GM21825 (cell line): ENCODE measurements at regions not wholly inside any gene's neighbourhood (a gene's known extent, or its start where the extent isn't known, plus 50 kb on each side); places are given as distances from the start of the nearest gene placed in this dataset.

ENCODE experiments used
- ATAC-seq: cut with Tn5 transposase; IDR thresholded peaks from one replicate; pipeline ENCODE4 v1.9.1; 2021; ENCODE audit warnings: mild to moderate bottlenecking, moderate library complexity; ENCODE audit not compliant: unreplicated experiment

DNA sequence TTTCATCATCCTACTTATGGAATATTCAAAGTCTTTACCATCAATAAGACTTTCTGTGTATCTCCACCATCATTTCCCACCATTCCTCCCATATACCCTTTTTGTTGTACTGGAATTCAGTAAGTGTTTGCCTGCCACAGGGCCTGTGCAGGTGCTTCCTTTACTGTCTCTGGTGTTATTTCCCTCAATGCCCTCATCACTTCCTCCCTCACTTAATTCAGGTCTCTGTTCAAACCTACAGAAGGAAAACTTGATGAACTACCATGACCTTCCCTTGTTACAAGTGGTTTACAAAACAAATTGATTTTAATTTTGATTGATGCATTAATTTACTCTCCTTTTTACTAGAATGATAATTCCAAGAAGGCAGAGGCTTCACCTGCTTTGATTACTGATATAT is 159.5 kb upstream of the FAT4 start:
- ATAC-seq: no peak

DNA sequence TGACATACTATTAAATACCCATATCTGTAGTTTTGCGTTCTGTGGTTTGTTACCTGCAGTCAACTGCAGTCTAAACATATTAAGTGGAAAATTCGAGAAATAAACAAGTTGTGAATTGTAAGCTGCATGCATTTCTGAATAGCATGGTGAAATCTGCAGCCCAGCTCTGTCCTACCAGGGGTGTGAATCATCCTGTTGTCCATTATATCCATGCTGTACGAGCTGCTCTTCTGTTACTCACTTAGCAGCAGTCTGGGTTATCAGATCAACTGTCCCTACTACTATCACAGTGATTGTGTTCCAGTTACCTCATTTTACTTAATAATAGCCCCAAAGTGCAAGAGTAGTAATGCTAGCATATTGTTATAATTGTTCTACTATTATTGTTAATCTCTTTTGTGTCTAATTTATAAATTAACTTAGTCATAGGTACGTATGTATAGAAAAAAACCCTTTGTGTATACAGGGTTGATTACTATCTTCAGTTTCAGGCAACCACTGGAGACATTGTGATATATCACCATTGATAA is 173.7 kb upstream of the FAT4 start:
- no peak for ATAC-seq

DNA sequence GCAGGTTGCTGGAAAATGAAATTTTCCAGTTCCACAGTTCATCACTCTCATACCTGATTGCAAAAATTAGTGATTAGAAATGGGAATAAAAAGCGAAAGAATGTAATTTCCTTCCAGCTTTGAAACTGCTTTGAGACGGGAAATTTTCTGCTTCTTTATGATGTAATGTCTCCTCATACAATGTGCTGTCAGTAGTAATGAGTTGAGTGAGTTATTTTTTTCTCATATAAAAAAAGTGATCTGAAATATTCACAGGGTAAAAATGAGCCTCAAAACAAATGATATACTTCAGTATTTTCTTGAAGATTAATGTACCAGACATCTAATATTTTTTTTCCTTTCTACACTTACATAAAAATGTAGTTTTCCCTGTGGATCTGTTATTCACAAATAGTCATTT is 179.1 kb upstream of the FAT4 start:
- no peak for ATAC-seq

GRCh38 chr4:125132729-125133128 is 182.0 kb upstream of the FAT4 start:
- ATAC-seq: no peak

DNA sequence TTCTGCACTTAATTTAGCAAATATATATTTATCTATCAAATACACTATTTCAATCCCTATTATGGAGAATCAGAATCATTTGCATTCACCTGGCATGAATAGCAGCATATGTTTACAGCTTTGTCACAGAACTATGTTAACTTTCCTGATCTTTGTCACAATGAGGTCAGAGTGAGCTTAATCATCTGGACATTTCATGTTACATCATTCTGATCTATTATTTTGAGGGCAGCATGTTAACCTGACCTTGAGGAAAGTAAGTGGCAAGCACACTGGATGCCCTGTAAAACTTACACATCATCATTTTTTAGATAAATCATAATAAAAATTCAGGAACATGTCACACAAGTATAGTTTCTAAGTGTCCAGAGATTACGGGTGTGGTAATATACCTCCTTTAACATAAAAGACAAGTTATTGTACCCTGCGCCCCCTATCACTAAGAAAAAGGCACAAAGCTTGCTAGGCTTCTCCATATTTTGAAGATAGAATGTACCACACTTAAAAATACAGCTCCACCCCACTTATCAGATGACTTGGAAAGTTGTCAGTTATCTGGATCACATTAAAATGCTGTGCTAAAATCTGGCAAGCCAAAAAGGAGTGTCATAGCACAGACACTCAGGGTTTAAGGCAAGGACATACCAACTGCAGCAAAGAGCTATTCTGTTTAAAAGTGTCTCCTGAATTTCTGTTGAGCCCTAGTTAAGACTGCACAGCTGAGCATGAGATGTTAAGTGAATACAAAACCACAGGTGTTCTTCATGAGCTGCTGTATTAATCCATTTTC is 182.7 kb upstream of the FAT4 start:
- ATAC-seq: no peak

- ATAC-seq: no peak
Measured at GRCh38 chr4:125125276-125125675, 189.5 kb upstream of the FAT4 start.

GRCh38 chr4:125123570-125124109 is 191.1 kb upstream of the FAT4 start:
- ATAC-seq: no peak

- ATAC-seq: no peak
Measured at GRCh38 chr4:125121581-125121980, 193.2 kb upstream of the FAT4 start.

DNA sequence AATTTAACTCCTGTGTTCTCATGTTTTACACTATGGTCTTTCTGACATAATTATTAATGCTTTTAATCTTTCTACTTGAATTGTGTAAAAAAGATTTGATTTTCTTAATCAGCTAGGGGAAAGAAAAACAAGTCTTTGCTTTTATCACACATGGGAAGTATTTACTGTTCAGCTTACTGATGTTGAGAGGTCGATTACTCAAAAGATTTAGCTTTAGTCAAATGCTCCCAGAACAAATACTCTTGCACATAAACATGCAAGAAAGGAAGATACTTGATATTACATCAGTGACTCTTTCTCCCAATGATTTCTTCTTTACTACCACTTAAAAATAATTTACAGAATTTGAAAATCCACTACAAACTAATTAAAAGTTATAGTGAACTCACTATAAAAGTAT is 198.3 kb upstream of the FAT4 start:
- ATAC-seq: no peak

GRCh38 chr4:125115941-125116340 is 198.8 kb upstream of the FAT4 start:
- ATAC-seq: no peak

DNA sequence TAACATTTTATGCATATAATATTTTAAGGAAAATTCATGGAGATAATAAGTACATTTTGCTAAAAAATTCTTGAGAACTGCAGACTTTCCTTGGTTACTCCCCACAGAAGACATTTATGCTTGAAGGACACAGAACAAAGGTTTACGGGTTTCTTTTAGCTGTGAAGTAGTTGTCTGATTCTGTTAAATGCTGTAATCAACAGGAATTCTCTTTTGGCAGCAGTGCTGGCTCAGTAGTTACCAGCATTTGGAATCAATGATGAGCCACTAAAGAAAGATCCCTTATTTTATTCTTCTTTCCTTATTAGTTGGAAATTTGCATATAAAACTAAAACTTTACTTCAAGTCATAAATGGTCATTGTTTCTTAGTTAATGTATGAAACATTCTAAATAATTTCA is 199.3 kb upstream of the FAT4 start:
- no peak for ATAC-seq

GRCh38 chr4:125112536-125112935 is 202.2 kb upstream of the FAT4 start:
- no peak for ATAC-seq

DNA sequence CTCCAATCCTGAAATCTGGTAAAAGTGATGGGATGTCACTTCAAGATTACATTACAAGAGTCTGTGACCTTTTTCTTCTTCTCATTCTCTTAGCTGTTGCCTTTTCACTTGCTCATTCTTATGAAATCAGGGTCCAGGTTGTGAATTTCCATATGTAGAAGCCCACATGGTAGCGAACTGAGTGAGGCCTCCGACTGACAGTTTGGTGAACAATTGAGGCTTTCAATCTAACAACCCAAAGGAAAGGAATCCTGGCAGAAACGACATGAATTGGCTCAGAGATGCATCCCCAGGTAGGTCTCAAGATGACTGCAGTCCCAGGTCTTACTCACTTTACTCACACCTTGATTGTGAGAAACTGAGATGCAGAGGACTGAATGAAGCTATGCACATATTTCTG is 203.4 kb upstream of the FAT4 start:
- no peak for ATAC-seq

GRCh38 chr4:125105561-125105960 is 209.2 kb upstream of the FAT4 start:
- ATAC-seq: no peak

GRCh38 chr4:125104616-125105015 is 210.1 kb upstream of the FAT4 start:
- ATAC-seq: no peak

GRCh38 chr4:125101719-125102118 is 213.0 kb upstream of the FAT4 start:
- no peak for ATAC-seq

GRCh38 chr4:125097729-125098128 is 217.0 kb upstream of the FAT4 start:
- no peak for ATAC-seq

- ATAC-seq: no peak
Measured at GRCh38 chr4:125096662-125097061, 218.1 kb upstream of the FAT4 start.

- no peak for ATAC-seq
Measured at GRCh38 chr4:125091541-125091940, 223.2 kb upstream of the FAT4 start.

DNA sequence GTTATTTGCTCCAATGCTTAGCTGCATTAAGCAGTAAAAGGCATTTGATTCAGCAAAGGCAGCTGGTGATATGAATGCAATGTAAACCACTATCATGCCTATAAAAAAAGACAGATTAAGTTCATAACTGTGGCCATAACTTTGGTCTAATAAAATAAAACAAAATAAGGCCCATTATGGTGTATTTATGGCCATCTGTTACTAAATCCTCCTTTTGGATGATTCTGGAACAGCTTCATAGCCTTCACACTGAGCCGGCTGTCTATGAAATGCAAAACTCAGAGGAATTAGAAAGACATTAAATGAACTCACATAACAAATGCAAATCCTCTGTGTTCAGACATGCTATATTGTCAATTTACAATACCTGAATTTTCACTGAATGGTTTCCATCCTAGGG is 223.7 kb upstream of the FAT4 start:
- ATAC-seq: no peak

DNA sequence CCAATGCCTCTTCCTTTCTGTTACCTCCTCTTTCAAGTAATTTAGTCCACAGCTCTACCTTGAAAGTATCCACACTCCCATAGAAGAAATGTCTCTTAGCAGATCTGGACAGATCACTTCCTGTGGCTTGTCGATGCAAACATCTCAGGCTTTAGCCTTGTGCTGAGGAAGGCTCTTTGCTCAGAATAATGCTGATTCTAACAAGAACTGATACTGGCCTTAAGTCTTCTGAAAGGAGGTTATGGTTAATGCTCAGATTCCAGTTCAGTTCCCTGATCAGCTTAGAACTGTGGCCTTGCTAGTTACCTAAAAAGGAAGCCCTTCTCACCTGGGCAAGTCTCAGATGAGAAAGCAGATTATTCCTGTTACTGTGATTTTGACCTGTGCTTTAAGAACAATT is 230.1 kb upstream of the FAT4 start:
- no peak for ATAC-seq

- no peak for ATAC-seq
Measured at GRCh38 chr4:125082729-125083417, 231.9 kb upstream of the FAT4 start.
